Astrocyte (in vitro differentiated cells and primary cell): ENCODE measurements at regions not wholly inside any gene's neighbourhood (a gene's known extent, or its start where the extent isn't known, plus 50 kb on each side); places are given as distances from the start of the nearest gene placed in this dataset.

Experiments
- DNase-seq: peaks from one replicate; pipeline ENCODE4 v3.0.0-alpha.2; 2010; ENCODE audit warnings: low read depth
- FAIRE-seq: peaks from 2 replicates; lab custom pipeline; 2011; peaks lifted over from hg19 to GRCh38; lab: Jason Lieb, UNC
- H2AFZ ChIP-seq: 2 replicates; pipeline ENCODE4 v1.6.0; 2012; ENCODE audit warnings: low read depth, low read length, inconsistent platforms
- H3K27ac ChIP-seq: 2 replicates; pipeline ENCODE4 v1.5.1; 2011; ENCODE audit warnings: low read depth, low read length, inconsistent platforms
- H3K27me3 ChIP-seq: 2 replicates; pipeline ENCODE4 v1.6.0; 2011; ENCODE audit warnings: low read length, inconsistent platforms; ENCODE audit not compliant: insufficient read depth
- H3K36me3 ChIP-seq: 2 replicates; pipeline ENCODE4 v1.5.1; 2011; ENCODE audit warnings: low read length, inconsistent platforms; ENCODE audit not compliant: insufficient read depth
- H3K4me1 ChIP-seq: 2 replicates; pipeline ENCODE4 v1.5.1; 2011; ENCODE audit warnings: low read length, inconsistent platforms; ENCODE audit not compliant: insufficient read depth
- H3K4me2 ChIP-seq: 2 replicates; pipeline ENCODE4 v1.6.0; 2012; ENCODE audit warnings: low read length, inconsistent platforms
- H3K4me3 ChIP-seq: 2 replicates; pipeline ENCODE4 v1.5.1; 2011; ENCODE audit warnings: low read depth, mild to moderate bottlenecking, low read length, inconsistent platforms; ENCODE audit not compliant: insufficient read depth
- H3K79me2 ChIP-seq: 2 replicates; pipeline ENCODE4 v1.6.0; 2012; ENCODE audit warnings: mild to moderate bottlenecking, low read length, inconsistent platforms; ENCODE audit not compliant: insufficient read depth
- H3K9ac ChIP-seq: 2 replicates; pipeline ENCODE4 v1.6.0; 2012; ENCODE audit warnings: mild to moderate bottlenecking, low read length, inconsistent platforms
- H3K9me3 ChIP-seq: 2 replicates; pipeline ENCODE4 v1.5.1; 2012; ENCODE audit warnings: low read depth, mild to moderate bottlenecking, low read length, inconsistent platforms; ENCODE audit not compliant: insufficient read depth
- H4K20me1 ChIP-seq: 2 replicates; pipeline ENCODE4 v1.6.0; 2012; ENCODE audit warnings: low read length, inconsistent platforms; ENCODE audit not compliant: insufficient read depth
- H3K27ac Mint-ChIP-seq: one replicate; pipeline ENCODE4 v1.8.0; 2021; ENCODE audit warnings: mild to moderate bottlenecking, mixed read lengths; ENCODE audit not compliant: unreplicated experiment
- H3K27me3 Mint-ChIP-seq: one replicate; pipeline ENCODE4 v1.8.0; 2021; ENCODE audit warnings: low read depth, mixed read lengths; ENCODE audit not compliant: unreplicated experiment
- H3K36me3 Mint-ChIP-seq: one replicate; pipeline ENCODE4 v1.8.0; 2021; ENCODE audit warnings: low read depth, mixed read lengths; ENCODE audit not compliant: unreplicated experiment
- H3K4me1 Mint-ChIP-seq: one replicate; pipeline ENCODE4 v1.8.0; 2021; ENCODE audit warnings: low read depth, mixed read lengths; ENCODE audit not compliant: unreplicated experiment
- H3K4me3 Mint-ChIP-seq: one replicate; pipeline ENCODE4 v1.8.0; 2021; ENCODE audit warnings: mild to moderate bottlenecking, moderate library complexity, mixed read lengths; ENCODE audit not compliant: unreplicated experiment
- H3K9me3 Mint-ChIP-seq: one replicate; pipeline ENCODE4 v1.8.0; 2021; ENCODE audit warnings: mild to moderate bottlenecking, mixed read lengths; ENCODE audit not compliant: unreplicated experiment
- CTCF ChIP-seq: IDR thresholded peaks from 2 replicates; pipeline ENCODE4 v1.5.1; 2011; ENCODE audit warnings: low read depth, mild to moderate bottlenecking, inconsistent platforms, low read length, moderate library complexity; ENCODE audit not compliant: insufficient read depth
- EZH2 ChIP-seq: IDR thresholded peaks from 2 replicates; pipeline ENCODE4 v1.6.1; 2012; ENCODE audit warnings: mild to moderate bottlenecking, low read length, inconsistent platforms; ENCODE audit not compliant: insufficient read depth

GRCh38 chr2:234394450-234394849 lies 102.4 kb downstream of the ARL4C start:
- Mint-ChIP-seq H3K27ac (no peak overlapping the region), H3K9me3 (no peaks in the 10 kb centered on the region), H3K36me3 (no peaks in the 10 kb centered on the region), H3K4me1 (peaks cover 2% of the 10 kb centered on the region), H3K27me3 (peaks cover 9% of the 10 kb centered on the region), H3K4me3 (no peak overlapping the region)
- Histone ChIP-seq H3K9me3 (no peaks in the 10 kb centered on the region), H2AFZ (no peak overlapping the region), H3K4me3 (no peak overlapping the region), H3K36me3 (no peaks in the 10 kb centered on the region), H3K4me1 (no peaks in the 10 kb centered on the region), H3K9ac (no peak overlapping the region), H3K79me2 (no peaks in the 10 kb centered on the region), H3K27me3 (no peaks in the 10 kb centered on the region), H4K20me1 (no peaks in the 10 kb centered on the region), H3K4me2 (no peak overlapping the region), H3K27ac (no peak overlapping the region)
- FAIRE-seq, result no peak
- no peak for TF ChIP-seq EZH2
- no peak for TF ChIP-seq CTCF
- DNase-seq, result no peak

GRCh38 chr2:234393354-234393753 lies 103.5 kb downstream of the ARL4C start:
- Histone ChIP-seq H3K9ac (no peak overlapping the region), H3K4me2 (no peak overlapping the region)

More at GRCh38 chr2:234393354-234393753, 103.5 kb downstream of the ARL4C start:
- DNase-seq (no peak), FAIRE-seq (no peak)
- H3K36me3 ChIP-seq, result no peaks in the 10 kb centered on the region
- no peaks in the 10 kb centered on the region for H3K79me2 ChIP-seq
- no peaks in the 10 kb centered on the region for H3K9me3 ChIP-seq
- Mint-ChIP-seq H3K27ac (no peak overlapping the region), H3K4me1 (no peaks in the 10 kb centered on the region), H3K27me3 (peaks cover 10% of the 10 kb centered on the region), H3K36me3 (no peaks in the 10 kb centered on the region), H3K4me3 (no peak overlapping the region), H3K9me3 (no peaks in the 10 kb centered on the region)
- no peak overlapping the region for H3K4me3 ChIP-seq
- no peaks in the 10 kb centered on the region for H4K20me1 ChIP-seq
- no peaks in the 10 kb centered on the region for H3K27me3 ChIP-seq
- H3K27ac ChIP-seq, result no peak overlapping the region
- no peak for TF ChIP-seq CTCF
- no peak for TF ChIP-seq EZH2
- H2AFZ ChIP-seq, result no peak overlapping the region
- H3K4me1 ChIP-seq, result no peaks in the 10 kb centered on the region
